ENCODE measurements at regions not wholly inside any gene's neighbourhood (a gene's known extent, or its start where the extent isn't known, plus 50 kb on each side); places are given as distances from the start of the nearest gene placed in this dataset.

DNA sequence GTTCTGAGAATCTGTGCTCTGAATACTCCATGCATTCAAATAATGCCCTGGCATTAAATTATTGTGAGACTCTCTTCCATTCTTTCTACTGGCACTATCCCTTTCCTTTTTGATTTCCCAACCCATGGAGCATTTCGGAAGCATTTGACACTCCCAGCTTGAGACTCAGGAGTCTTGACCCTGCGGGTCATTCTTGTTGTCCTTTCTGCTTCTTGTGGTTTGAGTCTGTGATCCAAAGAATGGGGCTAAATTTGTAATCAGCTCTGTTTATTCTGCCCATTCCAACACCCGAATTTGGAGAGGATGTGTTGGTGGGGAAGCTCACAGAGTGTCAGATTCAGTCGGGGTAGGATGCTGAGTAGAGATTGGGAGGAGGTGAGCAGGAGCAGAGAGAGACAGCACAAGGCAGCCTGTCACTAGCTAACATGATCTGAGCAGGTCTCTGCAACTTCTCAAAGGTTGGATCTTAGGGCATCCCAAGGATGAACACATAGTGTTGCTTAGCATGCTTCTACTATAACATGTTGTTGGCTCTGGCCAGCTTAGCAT lies 80.4 kb upstream of the BMPER start:
- no peaks in the 10 kb centered on the region for H3K27me3 ChIP-seq (ENCODE audit: control insufficient read depth in 1 of 2, insufficient read depth in 2 of 2, low read length in 2 of 2)
- H3K9ac ChIP-seq (ENCODE audit: insufficient read depth, low read depth, low read length) = no peak overlapping the region
- no peaks in the 10 kb centered on the region for H3K36me3 ChIP-seq (replicated peaks in 1 of 2; ENCODE audit: control insufficient read depth in 1 of 2, insufficient read depth in 2 of 2, low read length in 2 of 2)
- no peak for DNase-seq (ENCODE audit: low spot score)
- H2AFZ ChIP-seq (ENCODE audit: low read length) = no peak overlapping the region
- intact Hi-C loops (cut with micrococcal nuclease; ENCODE audit: unreplicated experiment) = no loop called here
- H3K4me2 ChIP-seq (ENCODE audit: low read depth, low read length) = no peak overlapping the region
- no peak for ATAC-seq
- CTCF ChIA-PET (ENCODE audit: low intra/inter-chr PET ratio, low total read pairs) = no interaction called here
- FAIRE-seq = no peak
- 1% methylated on average over 4 of the region's 4 CpGs for WGBS (ENCODE audit: low lambda C conversion rate)
- TF ChIP-seq ZMYM2 (CRISPR knock-in tag; IDR thresholded peaks at IDR 0.05) (no peak), NFIB (CRISPR knock-in tag; IDR thresholded peaks at IDR 0.05; ENCODE audit: borderline replicate concordance) (no peak), ARHGAP35 (CRISPR knock-in tag; IDR thresholded peaks at IDR 0.05; ENCODE audit: borderline replicate concordance) (no peak), ZNF644 (CRISPR knock-in tag; IDR thresholded peaks at IDR 0.05; ENCODE audit: low read depth) (no peak), KLF12 (CRISPR knock-in tag; IDR thresholded peaks at IDR 0.05; ENCODE audit: borderline replicate concordance) (no peak), DRAP1 (CRISPR knock-in tag; IDR thresholded peaks at IDR 0.05) (no peak), GTF2F1 (IDR thresholded peaks at IDR 0.05; ENCODE audit: low read length) (no peak), CC2D1A (CRISPR knock-in tag; IDR thresholded peaks at IDR 0.05) (no peak)
- TF ChIP-seq, protein P1, sequence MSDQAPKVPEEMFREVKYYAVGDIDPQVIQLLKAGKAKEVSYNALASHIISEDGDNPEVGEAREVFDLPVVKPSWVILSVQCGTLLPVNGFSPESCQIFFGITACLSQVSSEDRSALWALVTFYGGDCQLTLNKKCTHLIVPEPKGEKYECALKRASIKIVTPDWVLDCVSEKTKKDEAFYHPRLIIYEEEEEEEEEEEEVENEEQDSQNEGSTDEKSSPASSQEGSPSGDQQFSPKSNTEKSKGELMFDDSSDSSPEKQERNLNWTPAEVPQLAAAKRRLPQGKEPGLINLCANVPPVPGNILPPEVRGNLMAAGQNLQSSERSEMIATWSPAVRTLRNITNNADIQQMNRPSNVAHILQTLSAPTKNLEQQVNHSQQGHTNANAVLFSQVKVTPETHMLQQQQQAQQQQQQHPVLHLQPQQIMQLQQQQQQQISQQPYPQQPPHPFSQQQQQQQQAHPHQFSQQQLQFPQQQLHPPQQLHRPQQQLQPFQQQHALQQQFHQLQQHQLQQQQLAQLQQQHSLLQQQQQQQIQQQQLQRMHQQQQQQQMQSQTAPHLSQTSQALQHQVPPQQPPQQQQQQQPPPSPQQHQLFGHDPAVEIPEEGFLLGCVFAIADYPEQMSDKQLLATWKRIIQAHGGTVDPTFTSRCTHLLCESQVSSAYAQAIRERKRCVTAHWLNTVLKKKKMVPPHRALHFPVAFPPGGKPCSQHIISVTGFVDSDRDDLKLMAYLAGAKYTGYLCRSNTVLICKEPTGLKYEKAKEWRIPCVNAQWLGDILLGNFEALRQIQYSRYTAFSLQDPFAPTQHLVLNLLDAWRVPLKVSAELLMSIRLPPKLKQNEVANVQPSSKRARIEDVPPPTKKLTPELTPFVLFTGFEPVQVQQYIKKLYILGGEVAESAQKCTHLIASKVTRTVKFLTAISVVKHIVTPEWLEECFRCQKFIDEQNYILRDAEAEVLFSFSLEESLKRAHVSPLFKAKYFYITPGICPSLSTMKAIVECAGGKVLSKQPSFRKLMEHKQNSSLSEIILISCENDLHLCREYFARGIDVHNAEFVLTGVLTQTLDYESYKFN (CRISPR knock-in tag; conservative IDR thresholded peaks at IDR 0.05) = no peak
- POLR2A ChIA-PET = no interaction called here
- in situ Hi-C loops (cut with HindIII; ENCODE audit: extremely low pct_ligation_motif_present, low pct_unique_long_range_greater_than_20kb) = no loop called here
- H3K4me3 ChIP-seq (replicated peaks in 1 of 3; ENCODE audit: insufficient read depth in 1 of 3, low read depth in 2 of 3, low read length in 3 of 3) = no peak overlapping the region
- H3K9me3 ChIP-seq (ENCODE audit: low read length) = no peaks in the 10 kb centered on the region
- no TSS peak for BruUV-seq (replicated peaks)
- H3K4me1 ChIP-seq (ENCODE audit: insufficient read depth, low read length) = no peaks in the 10 kb centered on the region
- no peaks in the 10 kb centered on the region for H3K79me2 ChIP-seq (ENCODE audit: insufficient read depth, low read length)
- H3K27ac ChIP-seq (ENCODE audit: extremely low read length, insufficient read depth, low read length) = no peak overlapping the region
- H4K20me1 ChIP-seq (ENCODE audit: insufficient read depth, low read length) = no peaks in the 10 kb centered on the region

Data from HepG2 (cell line).